ENCODE measurements at regions not wholly inside any gene's neighbourhood (a gene's known extent, or its start where the extent isn't known, plus 50 kb on each side); places are given as distances from the start of the nearest gene placed in this dataset.

- WGBS, 2 donors: 69 to 77% methylated on average over 6 of the region's 6 CpGs
- DNase-seq (no peak), ATAC-seq (no peak)
- TF ChIP-seq, protein P1, sequence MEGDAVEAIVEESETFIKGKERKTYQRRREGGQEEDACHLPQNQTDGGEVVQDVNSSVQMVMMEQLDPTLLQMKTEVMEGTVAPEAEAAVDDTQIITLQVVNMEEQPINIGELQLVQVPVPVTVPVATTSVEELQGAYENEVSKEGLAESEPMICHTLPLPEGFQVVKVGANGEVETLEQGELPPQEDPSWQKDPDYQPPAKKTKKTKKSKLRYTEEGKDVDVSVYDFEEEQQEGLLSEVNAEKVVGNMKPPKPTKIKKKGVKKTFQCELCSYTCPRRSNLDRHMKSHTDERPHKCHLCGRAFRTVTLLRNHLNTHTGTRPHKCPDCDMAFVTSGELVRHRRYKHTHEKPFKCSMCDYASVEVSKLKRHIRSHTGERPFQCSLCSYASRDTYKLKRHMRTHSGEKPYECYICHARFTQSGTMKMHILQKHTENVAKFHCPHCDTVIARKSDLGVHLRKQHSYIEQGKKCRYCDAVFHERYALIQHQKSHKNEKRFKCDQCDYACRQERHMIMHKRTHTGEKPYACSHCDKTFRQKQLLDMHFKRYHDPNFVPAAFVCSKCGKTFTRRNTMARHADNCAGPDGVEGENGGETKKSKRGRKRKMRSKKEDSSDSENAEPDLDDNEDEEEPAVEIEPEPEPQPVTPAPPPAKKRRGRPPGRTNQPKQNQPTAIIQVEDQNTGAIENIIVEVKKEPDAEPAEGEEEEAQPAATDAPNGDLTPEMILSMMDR (IDR thresholded peaks at IDR 0.05): no peak
- H3K27me3 ChIP-seq: no peaks in the 10 kb centered on the region
- intact Hi-C loops (cut with DNase I): no loop called here
- H3K9me3 ChIP-seq: peaks cover 0 to 23% (median 0%) of the 10 kb centered on the region in 11 donors
- H3K4me3 ChIP-seq: no peak overlapping the region
- H3K4me1 ChIP-seq: no peaks in the 10 kb centered on the region
- no peak overlapping the region for H3K27ac ChIP-seq
- H3K36me3 ChIP-seq: no peaks in the 10 kb centered on the region
Measured at GRCh38 chr3:95387242-95388021, 1324.6 kb downstream of the NSUN3 start.

GRCh38 chr3:95389725-95390313, 1327.0 kb downstream of the NSUN3 start:
- intact Hi-C loops (cut with DNase I): no loop called here
- no peak overlapping the region for H3K27ac ChIP-seq
- H3K4me1 ChIP-seq: no peaks in the 10 kb centered on the region
- no peak for DNase-seq
- TF ChIP-seq, protein P1 (IDR thresholded peaks at IDR 0.05): no peak
- no peak overlapping the region for H3K4me3 ChIP-seq
- H3K36me3 ChIP-seq: no peaks in the 10 kb centered on the region
- H3K9me3 ChIP-seq: peaks cover 0 to 8% (median 0%) of the 10 kb centered on the region in 11 donors
- ATAC-seq: no peak
- no peaks in the 10 kb centered on the region for H3K27me3 ChIP-seq
- 73 to 74% methylated on average over 3 of the region's 3 CpGs for WGBS, 2 donors

GRCh38 chr3:95394286-95394685, 1331.4 kb downstream of the NSUN3 start:
- 75 to 77% methylated on average over 2 of the region's 2 CpGs for WGBS, 2 donors
- H3K4me1 ChIP-seq: no peaks in the 10 kb centered on the region
- ATAC-seq (no peak), DNase-seq (no peak)
- no peak overlapping the region for H3K27ac ChIP-seq
- H3K4me3 ChIP-seq: no peak overlapping the region
- TF ChIP-seq, protein P1 (IDR thresholded peaks at IDR 0.05): no peak
- no peaks in the 10 kb centered on the region for H3K9me3 ChIP-seq
- no peaks in the 10 kb centered on the region for H3K36me3 ChIP-seq
- intact Hi-C loops (cut with DNase I): no loop called here
- H3K27me3 ChIP-seq: no peaks in the 10 kb centered on the region

GRCh38 chr3:95399585-95399984, 1336.7 kb downstream of the NSUN3 start:
- no peaks in the 10 kb centered on the region for H3K36me3 ChIP-seq
- no peaks in the 10 kb centered on the region for H3K27me3 ChIP-seq
- TF ChIP-seq, protein P1 (IDR thresholded peaks at IDR 0.05): no peak
- ATAC-seq: no peak
- no peaks in the 10 kb centered on the region for H3K9me3 ChIP-seq
- no peak for DNase-seq
- no peaks in the 10 kb centered on the region for H3K4me1 ChIP-seq
- 71 to 75% methylated on average over 3 of the region's 3 CpGs for WGBS, 2 donors
- intact Hi-C loops (cut with DNase I): no loop called here
- H3K27ac ChIP-seq: no peak overlapping the region
- no peak overlapping the region for H3K4me3 ChIP-seq

All from heart right ventricle (tissue), 16 donors.